D721Med (cell line): ENCODE measurements at regions not wholly inside any gene's neighbourhood (a gene's known extent, or its start where the extent isn't known, plus 50 kb on each side); places are given as distances from the start of the nearest gene placed in this dataset.

ENCODE experiments used
- DNase-seq: peaks from one replicate; pipeline ENCODE4 v3.0.0; 2011; ENCODE audit warnings: low spot score; ENCODE audit not compliant: insufficient read length
- FAIRE-seq: peaks from 2 replicates; lab custom pipeline; 2011; peaks lifted over from hg19 to GRCh38; lab: Jason Lieb, UNC
- CTCF ChIP-seq: IDR thresholded peaks from 2 replicates; pipeline ENCODE4 v1.5.1; 2012; ENCODE audit warnings: mild to moderate bottlenecking, control low read depth; ENCODE audit not compliant: insufficient read depth; ENCODE audit errors: missing control alignments

- FAIRE-seq (no peak), DNase-seq (no peak)
- TF ChIP-seq CTCF: no peak
These were observed 503.9 kb upstream of the USP24 start for GRCh38 chr1:55718758-55719671.

- no peak for FAIRE-seq
- no peak for TF ChIP-seq CTCF
- DNase-seq: no peak
These were observed 501.9 kb upstream of the USP24 start for GRCh38 chr1:55717111-55717510.

GRCh38 chr1:55716610-55717009 lies 501.4 kb upstream of the USP24 start:
- FAIRE-seq: no peak
- TF ChIP-seq CTCF: no peak
- DNase-seq: no peak

- DNase-seq (no peak), FAIRE-seq (no peak)
- TF ChIP-seq CTCF: no peak
These were observed 501.0 kb upstream of the USP24 start for GRCh38 chr1:55716151-55716550.

GRCh38 chr1:55714230-55714629 lies 499.1 kb upstream of the USP24 start:
- TF ChIP-seq CTCF: no peak
- FAIRE-seq: no peak
- no peak for DNase-seq

- no peak for TF ChIP-seq CTCF
- FAIRE-seq (no peak), DNase-seq (no peak)
These were observed 498.4 kb upstream of the USP24 start for GRCh38 chr1:55713516-55713915.

- TF ChIP-seq CTCF: no peak
- no peak for DNase-seq
- FAIRE-seq: no peak
These were observed 497.0 kb upstream of the USP24 start for GRCh38 chr1:55712148-55712547.
